ENCODE measurements at regions not wholly inside any gene's neighbourhood (a gene's known extent, or its start where the extent isn't known, plus 50 kb on each side); places are given as distances from the start of the nearest gene placed in this dataset.

DNA sequence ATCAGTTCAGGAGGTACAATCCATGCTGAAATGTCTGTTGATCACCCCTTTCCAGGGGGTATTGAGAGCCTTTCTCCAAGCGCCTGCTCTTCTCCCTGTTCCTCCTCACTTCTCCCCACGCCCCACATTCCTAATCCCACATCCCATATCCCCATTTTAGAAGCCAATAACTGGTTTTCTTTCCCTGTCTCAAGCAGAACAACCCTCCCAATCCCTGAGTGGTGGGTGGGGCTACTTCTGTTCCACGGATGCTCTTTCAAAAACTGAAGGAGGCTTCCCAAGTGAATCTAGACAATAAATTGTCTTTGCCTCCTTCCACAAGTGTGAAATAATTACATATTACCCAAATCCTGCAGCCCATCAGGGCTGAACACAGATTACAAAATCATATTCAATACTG is 77.0 kb upstream of the SEMA6A start:
- no peak for DNase-seq

DNA sequence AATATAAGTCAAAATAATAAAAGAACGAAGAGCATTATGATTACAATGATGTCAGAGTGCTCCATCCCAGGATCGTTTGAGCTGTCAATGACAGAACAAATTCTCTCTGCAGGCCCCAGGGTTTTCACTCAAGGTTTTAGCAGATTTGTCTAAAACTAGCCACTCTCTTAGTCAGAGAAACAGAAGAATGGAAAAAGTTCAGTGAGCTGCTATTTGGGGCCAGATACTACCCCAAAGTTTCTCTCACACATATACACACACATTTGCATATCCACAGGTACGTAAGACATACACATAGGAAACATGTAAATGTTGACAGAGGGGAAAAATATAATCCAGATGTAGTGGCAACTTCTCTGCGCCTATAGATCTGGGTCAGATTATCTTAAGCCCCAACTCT is 76.3 kb upstream of the SEMA6A start:
- no peak for DNase-seq

- DNase-seq: no peak
Observed at GRCh38 chr5:116650544-116650943, 75.9 kb upstream of the SEMA6A start.

DNA sequence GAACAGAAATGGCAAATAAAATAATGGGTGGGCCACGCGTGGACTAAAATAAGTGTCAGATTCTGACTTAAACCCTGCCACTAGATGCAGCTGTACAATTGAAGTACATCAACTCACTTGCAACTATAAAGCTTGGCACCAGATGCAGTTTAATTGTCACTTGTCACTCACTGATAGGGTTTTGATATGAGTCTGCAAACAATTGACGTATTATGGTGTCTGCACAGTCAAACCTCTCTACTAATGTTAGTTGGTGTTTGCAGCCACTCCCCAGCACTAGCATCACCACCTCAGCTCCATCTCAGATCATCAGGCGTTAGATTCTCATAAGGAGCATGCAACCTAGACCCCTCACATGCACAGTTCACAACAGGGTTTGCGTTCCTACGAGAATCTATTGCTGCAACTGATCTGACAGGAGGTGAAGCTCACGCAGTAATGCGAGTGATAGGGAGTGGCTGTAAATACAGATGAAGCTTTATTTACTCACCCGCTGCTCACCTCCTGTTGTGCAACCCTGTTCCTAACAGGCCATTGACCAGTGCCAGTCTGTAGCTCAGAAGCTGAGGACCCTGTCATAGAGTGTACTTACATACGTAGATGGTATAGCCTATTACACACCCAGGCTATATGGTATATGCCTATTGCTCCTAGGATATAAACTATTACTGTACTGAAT is 72.1 kb upstream of the SEMA6A start:
- no peak for DNase-seq

- DNase-seq: no peak
Observed at GRCh38 chr5:116645627-116646026, 71.0 kb upstream of the SEMA6A start.

- no peak for DNase-seq
Observed at GRCh38 chr5:116640236-116640635, 65.6 kb upstream of the SEMA6A start.

- no peak for DNase-seq
Observed at GRCh38 chr5:116637149-116637740, 62.6 kb upstream of the SEMA6A start.

- DNase-seq: no peak
Observed at GRCh38 chr5:116632890-116633289, 58.3 kb upstream of the SEMA6A start.

DNA sequence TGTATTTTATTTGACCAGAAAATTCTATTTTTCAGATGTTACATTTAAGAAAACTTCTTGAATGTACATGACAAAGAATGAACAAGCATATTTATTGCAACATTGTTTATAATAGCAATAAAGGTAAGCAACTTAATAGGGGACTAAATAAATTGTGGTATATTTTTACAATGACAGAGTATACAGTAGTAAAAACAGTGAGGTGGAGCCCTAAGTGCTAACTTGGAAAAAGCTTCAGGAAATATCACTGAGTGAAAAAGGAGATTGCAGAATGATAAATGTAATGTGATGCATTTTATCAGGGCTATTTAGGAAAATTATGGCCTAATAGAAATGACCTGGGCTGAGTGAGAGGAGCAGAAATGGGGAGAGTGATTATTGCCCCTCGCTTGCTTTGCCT is 56.5 kb upstream of the SEMA6A start:
- DNase-seq: no peak

GRCh38 chr5:116629168-116629567 is 54.5 kb upstream of the SEMA6A start:
- no peak for DNase-seq

DNA sequence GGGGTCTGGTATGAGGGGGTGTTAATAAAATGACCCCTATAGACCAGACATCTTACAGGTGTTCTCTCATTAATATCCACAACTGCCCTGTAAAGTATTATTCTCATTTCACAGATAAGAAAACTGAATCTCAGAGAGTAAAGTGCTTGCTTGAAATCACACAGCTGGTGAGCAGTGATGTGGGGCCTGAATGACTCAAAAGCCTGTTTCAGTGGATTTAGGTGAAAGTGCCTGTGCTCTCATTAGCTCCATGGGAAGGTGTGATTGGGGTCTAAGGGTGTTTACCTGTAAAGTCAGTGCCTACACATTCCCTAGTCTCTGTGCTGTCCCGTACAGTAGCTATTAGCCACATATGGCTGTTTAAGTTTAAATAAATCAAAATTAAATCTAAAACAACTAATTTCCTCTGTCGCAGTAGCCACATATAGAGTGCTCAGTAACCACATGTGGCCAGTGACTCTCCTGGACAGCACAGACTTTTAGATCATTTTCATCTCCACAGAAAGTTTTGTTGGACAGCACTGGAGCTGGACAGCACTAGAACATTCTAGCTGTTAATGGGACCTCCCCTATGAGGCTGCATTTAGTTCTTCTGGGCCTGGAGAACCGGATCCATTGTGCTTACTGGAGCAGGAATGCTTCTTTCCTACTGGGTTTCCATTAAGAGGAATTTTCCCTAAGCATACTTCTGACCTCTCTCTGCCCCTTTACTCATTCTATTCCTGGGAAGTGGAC is 52.5 kb upstream of the SEMA6A start:
- no peak for DNase-seq

DNA sequence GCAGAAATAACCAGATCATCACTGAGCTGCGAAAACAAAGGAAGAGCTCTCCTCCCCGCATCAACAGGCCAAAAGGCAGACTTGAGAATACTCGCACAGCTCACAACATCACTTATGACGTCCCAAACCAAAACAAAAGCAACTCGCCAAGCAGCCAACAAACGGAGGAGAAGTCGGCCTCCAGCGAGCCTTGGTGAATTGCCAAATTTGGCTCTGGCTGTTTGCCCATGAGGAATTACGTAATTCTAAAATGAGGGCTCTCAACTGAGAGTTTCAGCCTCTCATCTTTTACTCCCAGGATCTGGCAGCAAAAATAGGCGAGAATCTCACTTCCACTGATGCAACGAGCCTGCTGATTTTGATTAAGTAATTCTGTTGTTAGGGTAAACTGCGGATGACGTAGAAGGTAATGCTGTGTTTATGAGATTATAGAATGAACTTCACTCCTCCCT is 51.7 kb upstream of the SEMA6A start:
- DNase-seq: peak; percentile 35

Data from NCI-H82 (cell line).